H9 (cell line): ENCODE measurements at regions not wholly inside any gene's neighbourhood (a gene's known extent, or its start where the extent isn't known, plus 50 kb on each side); places are given as distances from the start of the nearest gene placed in this dataset.

Experiments used
- DNase-seq: peaks from one replicate; pipeline ENCODE4 v3.0.0-alpha.2; 2017
- H2AFZ ChIP-seq: one replicate; pipeline ENCODE4 v1.6.1; 2013; ENCODE audit warnings: mild to moderate bottlenecking, low read length, control low read depth, moderate library complexity
- H2AK5ac ChIP-seq: 2 replicates; pipeline ENCODE4 v1.6.1; 2013; ENCODE audit warnings: low read length, control low read depth, mixed read lengths; ENCODE audit not compliant: insufficient read length
- H2BK120ac ChIP-seq: one replicate; pipeline ENCODE4 v1.6.1; 2013; ENCODE audit warnings: low read depth, mild to moderate bottlenecking, low read length, control low read depth, inconsistent platforms; ENCODE audit not compliant: poor library complexity, severe bottlenecking
- H2BK12ac ChIP-seq: 2 replicates; pipeline ENCODE4 v1.6.1; 2013; ENCODE audit warnings: low read length, control low read depth, mixed read lengths, low read depth; ENCODE audit not compliant: insufficient read length
- H2BK15ac ChIP-seq: 2 replicates; pipeline ENCODE4 v1.6.1; 2013; ENCODE audit warnings: low read depth, low read length, control low read depth
- H2BK20ac ChIP-seq: one replicate; pipeline ENCODE4 v1.6.1; 2013; ENCODE audit warnings: low read depth, mild to moderate bottlenecking, low read length, control low read depth, inconsistent platforms; ENCODE audit not compliant: poor library complexity, severe bottlenecking
- H2BK5ac ChIP-seq: 2 replicates; pipeline ENCODE4 v1.6.1; 2013; ENCODE audit warnings: low read length, control low read depth, mixed read lengths; ENCODE audit not compliant: insufficient read length
- H3K14ac ChIP-seq: 2 replicates; pipeline ENCODE4 v1.6.1; 2013; ENCODE audit warnings: low read length, control low read depth; ENCODE audit not compliant: insufficient read depth
- H3K18ac ChIP-seq: 2 replicates; pipeline ENCODE4 v1.6.1; 2013; ENCODE audit warnings: low read depth, mild to moderate bottlenecking, mixed read lengths, low read length, control low read depth; ENCODE audit not compliant: insufficient read length
- H3K23ac ChIP-seq: 2 replicates; pipeline ENCODE4 v1.6.1; 2013; ENCODE audit warnings: low read length, control low read depth, mixed read lengths, low read depth; ENCODE audit not compliant: insufficient read length
- H3K23me2 ChIP-seq: 2 replicates; pipeline ENCODE4 v1.6.1; 2013; ENCODE audit warnings: low read depth, mild to moderate bottlenecking, mixed read lengths, low read length, control low read depth; ENCODE audit not compliant: insufficient read length, poor library complexity, severe bottlenecking
- H3K27ac ChIP-seq: 2 replicates; pipeline ENCODE4 v1.5.1; 2013; ENCODE audit warnings: low read length, control low read depth, mixed read lengths, low read depth; ENCODE audit not compliant: insufficient read length
- H3K27me3 ChIP-seq: 2 replicates; pipeline ENCODE4 v1.6.1; 2013; ENCODE audit warnings: low read length, control low read depth, inconsistent platforms; ENCODE audit not compliant: insufficient read depth
- H3K4ac ChIP-seq: 2 replicates; pipeline ENCODE4 v1.6.1; 2013; ENCODE audit warnings: low read depth, mild to moderate bottlenecking, control low read depth, inconsistent platforms, low read length, moderate library complexity
- H3K4me1 ChIP-seq: 2 replicates; pipeline ENCODE4 v1.6.1; 2013; ENCODE audit warnings: low read length, control low read depth, inconsistent platforms; ENCODE audit not compliant: insufficient read depth
- H3K4me2 ChIP-seq: 2 replicates; pipeline ENCODE4 v1.6.1; 2013; ENCODE audit warnings: low read length, control low read depth, mixed read lengths; ENCODE audit not compliant: insufficient read length, insufficient read depth
- H3K56ac ChIP-seq: 2 replicates; pipeline ENCODE4 v1.6.1; 2013; ENCODE audit warnings: low read depth, mild to moderate bottlenecking, mixed read lengths, low read length, control low read depth; ENCODE audit not compliant: insufficient read length
- H3K79me1 ChIP-seq: 2 replicates; pipeline ENCODE4 v1.6.1; 2013; ENCODE audit warnings: low read depth, mild to moderate bottlenecking, moderate library complexity, low read length, control low read depth, inconsistent platforms; ENCODE audit not compliant: insufficient read depth, poor library complexity, severe bottlenecking
- H3K79me2 ChIP-seq: 2 replicates; pipeline ENCODE4 v1.6.1; 2013; ENCODE audit warnings: low read length, control low read depth, inconsistent platforms; ENCODE audit not compliant: insufficient read depth
- H3K9ac ChIP-seq: 2 replicates; pipeline ENCODE4 v1.6.1; 2013; ENCODE audit warnings: low read length, control low read depth, mixed read lengths; ENCODE audit not compliant: insufficient read length; ENCODE audit errors: extremely low read depth
- H3K9me3 ChIP-seq: one replicate; pipeline ENCODE4 v1.6.1; 2013; ENCODE audit warnings: low read depth, low read length, inconsistent platforms; ENCODE audit not compliant: control insufficient read depth
- H3T11ph ChIP-seq: one replicate; pipeline ENCODE4 v1.6.1; 2013; ENCODE audit warnings: mild to moderate bottlenecking, low read length, control low read depth, inconsistent platforms
- H4K20me1 ChIP-seq: one replicate; pipeline ENCODE4 v1.6.1; 2013; ENCODE audit not compliant: control insufficient read depth, insufficient read length, insufficient read depth
- H4K5ac ChIP-seq: 2 replicates; pipeline ENCODE4 v1.6.1; 2013; ENCODE audit warnings: low read depth, mild to moderate bottlenecking, mixed read lengths, low read length, control low read depth; ENCODE audit not compliant: insufficient read length
- H4K8ac ChIP-seq: replicated peaks from 2 replicates; pipeline ENCODE4 v1.6.1; 2013; ENCODE audit warnings: low read length, control low read depth, mixed read lengths, low read depth; ENCODE audit not compliant: insufficient read length
- H4K91ac ChIP-seq: 2 replicates; pipeline ENCODE4 v1.6.1; 2013; ENCODE audit warnings: low read depth, mild to moderate bottlenecking, moderate library complexity, mixed read lengths, low read length, control low read depth; ENCODE audit not compliant: insufficient read length
- H3K27ac Mint-ChIP-seq, 3 experiments: 2 replicates in 2 of 3; 3 replicates in 1 of 3; pipeline ENCODE4 v1.8.0; 2020 to 2021; ENCODE audit warnings: mixed read lengths in 3 of 3, mild to moderate bottlenecking in 1 of 3, moderate library complexity in 1 of 3
- H3K27me3 Mint-ChIP-seq: 2 replicates; pipeline ENCODE4 v1.8.0; 2021; ENCODE audit warnings: low read depth, mild to moderate bottlenecking, moderate library complexity, mixed read lengths
- H3K36me3 Mint-ChIP-seq, 3 experiments: 2 replicates in 2 of 3; 3 replicates in 1 of 3; pipeline ENCODE4 v1.8.0; 2020 to 2021; ENCODE audit warnings: low read depth in 3 of 3, mixed read lengths in 3 of 3; ENCODE audit not compliant: insufficient read depth in 1 of 3
- H3K4me1 Mint-ChIP-seq, 2 experiments: 2 replicates each; pipeline ENCODE4 v1.8.0; 2020; ENCODE audit warnings: mixed read lengths in 2 of 2
- H3K4me3 Mint-ChIP-seq, 2 experiments: 2 replicates in 1 of 2; 3 replicates in 1 of 2; pipeline ENCODE4 v1.8.0; 2020 to 2021; ENCODE audit warnings: mild to moderate bottlenecking in 2 of 2, mixed read lengths in 2 of 2, moderate library complexity in 1 of 2
- H3K9me3 Mint-ChIP-seq, 2 experiments: 2 replicates in 1 of 2; 3 replicates in 1 of 2; pipeline ENCODE4 v1.8.0; 2020; ENCODE audit warnings: mild to moderate bottlenecking in 2 of 2, mixed read lengths in 2 of 2, moderate library complexity in 1 of 2
- CTCF ChIP-seq: fragments of 200-600 bp; sonication (generic); conservative IDR thresholded peaks from 3 replicates; pipeline ENCODE4 v1.8.0; 2021; ENCODE audit warnings: antibody characterized with exemption, mild to moderate bottlenecking

- Histone ChIP-seq H3K4me2 (no peak overlapping the region), H3K4ac (no peak overlapping the region), H2AK5ac (no peak overlapping the region), H3K14ac (no peak overlapping the region), H3K27me3 (no peaks in the 10 kb centered on the region), H3K23ac (no peak overlapping the region), H4K91ac (no peak overlapping the region), H2BK20ac (no peak overlapping the region), H3K18ac (no peak overlapping the region), H2BK12ac (no peak overlapping the region), H3T11ph (no peak overlapping the region), H4K5ac (no peak overlapping the region), H2BK15ac (no peak overlapping the region), H4K8ac (no peak overlapping the region), H2BK5ac (no peak overlapping the region), H3K56ac (no peak overlapping the region), H3K9ac (no peak overlapping the region), H3K79me1 (no peaks in the 10 kb centered on the region), H3K27ac (no peak overlapping the region), H2BK120ac (no peak overlapping the region), H2AFZ (no peak overlapping the region), H3K9me3 (no peaks in the 10 kb centered on the region), H4K20me1 (no peaks in the 10 kb centered on the region), H3K79me2 (no peaks in the 10 kb centered on the region), H3K23me2 (no peaks in the 10 kb centered on the region), H3K4me1 (no peaks in the 10 kb centered on the region)
- no peak for DNase-seq
- Mint-ChIP-seq H3K36me3 (no peaks in the 10 kb centered on the region), H3K4me1 (no peaks in the 10 kb centered on the region), H3K27ac (no peak overlapping the region), H3K27me3 (no peaks in the 10 kb centered on the region), H3K4me3 (no peak overlapping the region), H3K9me3 (no peaks in the 10 kb centered on the region)
- no peak for TF ChIP-seq CTCF
Measured at GRCh38 chr3:148512648-148513047, 185.1 kb upstream of the AGTR1 start.
